ENCODE measurements at regions not wholly inside any gene's neighbourhood (a gene's known extent, or its start where the extent isn't known, plus 50 kb on each side); places are given as distances from the start of the nearest gene placed in this dataset.

DNA sequence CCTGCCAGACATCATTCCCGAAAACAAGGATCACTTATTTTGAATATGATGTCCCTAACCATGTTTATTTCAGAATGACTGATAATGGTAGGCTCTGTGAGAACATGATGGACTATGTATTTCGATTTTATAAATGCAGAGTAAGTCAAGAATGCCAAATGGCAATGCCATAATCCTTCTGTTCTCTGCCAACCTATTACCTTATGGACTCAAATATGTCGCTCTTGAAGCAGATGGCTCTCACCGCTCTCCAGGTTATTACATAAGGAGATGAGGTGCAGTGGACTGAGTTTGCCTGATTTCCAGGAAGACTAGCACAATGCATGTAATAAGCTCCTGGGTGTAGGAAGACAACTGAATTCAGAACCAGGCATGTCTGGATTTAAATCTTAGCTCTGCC lies 227.2 kb downstream of the BTG1 start:
- DNase-seq, result no peak

DNA sequence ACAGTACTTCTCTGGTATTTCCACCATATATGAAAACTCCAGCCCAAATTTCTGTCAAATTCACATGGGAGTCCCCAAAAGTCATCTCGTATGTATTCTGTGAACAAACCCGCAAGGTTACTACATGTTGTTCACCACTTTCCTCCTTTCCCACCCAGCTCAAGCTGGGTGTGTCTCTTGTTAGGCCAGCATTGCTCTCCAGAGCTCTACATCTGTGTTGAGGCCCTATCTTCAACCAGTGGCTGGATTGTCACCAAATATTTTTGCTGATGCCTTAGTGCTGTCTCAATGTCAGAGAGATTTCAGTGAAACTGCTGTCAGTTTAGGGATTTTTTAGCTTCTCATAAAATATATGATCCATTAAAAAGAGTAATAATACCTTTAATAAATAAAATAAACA lies 230.9 kb downstream of the BTG1 start:
- no peak for DNase-seq

DNA sequence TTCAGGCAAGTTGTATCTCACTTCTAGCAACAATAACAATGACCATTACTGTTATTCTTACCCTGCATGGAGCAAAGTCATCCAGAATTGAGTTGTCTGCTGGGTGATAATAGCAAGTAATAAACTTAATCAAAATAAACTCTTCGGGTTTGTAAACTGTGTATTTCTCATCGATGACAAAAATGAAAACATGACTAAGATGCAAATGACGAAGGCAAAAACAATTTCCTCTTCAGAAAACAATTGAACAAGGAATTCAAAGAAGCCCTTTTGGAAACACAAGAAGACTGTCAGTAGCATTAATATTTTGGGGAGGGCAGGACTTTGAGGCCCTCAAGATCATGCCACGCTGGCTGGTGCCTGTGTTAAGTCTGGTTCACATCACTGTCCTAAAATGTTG lies 232.0 kb downstream of the BTG1 start:
- DNase-seq, result no peak

DNA sequence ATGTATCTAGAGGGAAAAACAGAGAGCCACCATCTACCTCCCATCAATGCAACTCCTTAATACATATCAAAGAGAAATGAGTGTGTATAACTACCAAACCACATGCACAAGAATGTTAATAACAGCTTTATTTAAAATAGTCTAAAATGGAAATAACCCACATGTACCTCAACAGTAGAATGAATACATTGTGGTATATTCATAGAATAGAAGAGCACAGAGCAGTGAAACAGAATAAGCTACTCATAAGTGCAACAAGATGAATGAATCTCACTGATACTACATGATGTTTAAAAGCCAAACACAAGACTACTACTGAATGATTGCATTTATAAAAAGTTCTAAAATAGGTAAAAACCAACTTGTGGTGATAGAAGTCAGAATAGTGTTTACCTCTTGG lies 232.5 kb downstream of the BTG1 start:
- no peak for DNase-seq

DNA sequence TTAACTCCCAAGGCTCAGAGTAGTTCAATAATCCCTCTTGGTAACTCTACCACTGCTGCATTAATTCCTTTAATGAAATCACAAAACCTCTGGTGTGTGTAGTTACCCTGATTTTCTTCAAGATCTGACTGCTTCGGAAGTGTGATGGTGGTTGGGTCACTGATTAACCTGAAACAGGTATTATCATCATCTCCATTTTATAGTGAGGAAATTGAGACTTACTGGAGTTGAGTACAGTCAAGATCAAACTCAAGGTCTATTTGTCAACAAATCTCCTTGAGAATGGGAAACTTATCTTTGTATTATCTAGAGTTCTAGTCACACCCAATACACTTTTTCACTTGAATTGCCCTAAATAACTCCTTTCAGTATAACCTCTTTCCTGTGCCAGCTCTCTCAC lies 233.5 kb downstream of the BTG1 start:
- no peak for DNase-seq

DNA sequence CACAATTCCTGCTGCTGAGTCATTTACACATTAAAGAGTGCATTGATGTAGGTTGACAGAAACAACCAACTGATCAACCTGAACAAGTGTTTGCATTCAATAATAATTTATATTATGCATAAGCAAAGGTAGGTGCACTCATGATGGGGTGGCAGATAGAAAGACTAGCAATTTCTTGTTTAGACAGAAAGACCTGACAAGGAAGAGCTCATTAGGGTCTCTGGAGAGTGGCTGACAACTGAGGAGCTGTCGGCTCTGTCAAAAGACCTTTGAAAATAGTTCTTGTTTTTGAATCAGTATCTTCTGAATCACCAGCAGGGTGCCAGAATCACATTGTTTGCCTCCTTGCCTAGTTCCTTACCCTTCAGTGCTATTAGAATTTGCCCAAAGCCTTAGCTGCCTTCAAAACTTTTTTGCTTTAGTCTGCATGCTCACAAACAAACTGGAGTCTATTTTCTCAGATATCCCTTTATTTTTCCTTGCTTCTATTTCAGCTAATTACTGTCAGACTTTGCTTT lies 234.7 kb downstream of the BTG1 start:
- no peak for DNase-seq

DNA sequence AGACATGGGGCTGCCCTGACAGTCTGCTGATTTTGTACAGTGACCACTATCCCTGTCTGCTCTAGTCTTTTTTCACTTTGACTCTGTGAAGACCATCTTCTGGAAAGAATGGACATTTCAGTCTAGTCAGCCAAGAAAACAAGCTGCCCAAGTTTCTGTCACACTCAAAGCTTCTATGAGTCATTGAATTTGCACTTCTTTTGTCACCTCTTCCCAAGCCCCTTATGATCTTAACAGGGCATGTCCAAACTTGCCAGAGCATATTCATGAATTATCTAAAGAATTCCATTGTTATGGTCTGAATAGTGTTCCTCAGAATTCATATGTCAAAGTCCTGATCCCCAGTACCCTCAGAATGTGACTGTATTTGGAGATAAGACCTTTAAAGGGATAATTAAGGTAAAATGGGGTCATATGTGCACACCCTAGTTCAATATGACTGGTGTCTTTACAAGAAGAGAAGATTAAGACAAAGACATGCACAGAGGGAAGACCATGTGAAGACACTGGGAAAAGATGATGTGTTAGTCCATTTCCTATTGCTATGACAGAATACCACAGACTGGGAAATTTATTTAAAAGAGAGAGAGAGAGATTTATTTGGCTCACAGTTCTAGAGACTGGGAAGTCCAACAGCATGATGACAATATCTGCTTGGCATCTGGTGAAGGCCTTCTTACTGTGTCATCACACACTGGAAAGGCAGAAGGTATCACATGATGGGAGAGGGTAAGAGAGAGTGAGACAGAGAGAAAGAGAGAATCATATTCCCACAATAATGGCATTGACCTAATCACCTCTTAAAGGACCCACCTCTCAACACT lies 242.6 kb downstream of the BTG1 start:
- no peak for DNase-seq

DNA sequence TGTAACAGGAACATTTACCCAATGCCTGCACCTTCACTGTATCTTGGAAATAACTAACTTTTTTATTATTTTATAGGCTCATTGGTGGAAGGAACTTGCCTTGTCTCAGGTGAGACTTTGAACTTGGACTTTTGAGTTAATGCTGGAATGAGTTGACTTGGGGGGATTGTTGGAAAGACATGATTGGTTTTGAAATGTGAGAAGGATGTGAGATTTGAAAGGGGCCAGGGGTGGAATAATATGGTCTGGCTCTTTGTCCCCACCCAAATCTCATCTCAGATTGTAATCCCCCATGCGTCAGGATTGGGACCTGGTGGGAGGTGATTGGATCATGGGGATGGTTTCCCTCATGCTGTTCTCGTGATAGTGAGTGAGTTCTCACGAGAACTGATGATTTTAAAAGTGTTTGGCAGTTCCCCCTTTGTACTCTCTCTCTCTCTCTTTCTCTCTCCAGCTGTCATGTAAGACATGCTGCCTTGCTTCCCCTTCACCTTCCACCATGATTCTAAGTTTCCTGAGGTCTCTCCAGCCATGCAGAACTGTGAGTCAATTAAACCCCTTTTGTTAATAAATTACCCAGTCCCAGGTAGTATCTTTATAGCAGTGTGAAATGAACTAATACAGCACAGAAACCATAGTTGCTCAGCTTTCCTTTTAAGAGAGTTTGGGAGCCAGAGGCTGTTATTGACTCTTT lies 244.1 kb downstream of the BTG1 start:
- DNase-seq, result no peak

DNA sequence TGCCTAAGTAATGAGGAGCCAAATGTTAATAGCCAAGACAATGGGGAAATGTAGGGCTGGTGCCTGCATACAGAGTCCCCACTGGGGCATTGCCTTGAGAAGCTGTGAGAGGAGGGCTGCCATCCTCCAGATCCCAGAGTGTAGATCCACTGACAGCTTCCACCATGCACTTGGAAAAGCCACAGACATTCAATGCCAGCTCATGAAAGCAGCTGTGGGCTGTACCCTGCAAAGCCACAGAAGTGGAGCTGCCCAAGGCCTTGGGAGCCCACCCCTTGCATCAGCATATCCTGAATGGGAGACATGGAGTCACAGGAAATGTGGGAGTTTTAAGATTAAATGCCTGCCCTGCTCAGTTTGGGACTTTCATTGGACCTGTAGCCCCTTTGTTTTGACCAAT lies 244.7 kb downstream of the BTG1 start:
- no peak for DNase-seq

DNA sequence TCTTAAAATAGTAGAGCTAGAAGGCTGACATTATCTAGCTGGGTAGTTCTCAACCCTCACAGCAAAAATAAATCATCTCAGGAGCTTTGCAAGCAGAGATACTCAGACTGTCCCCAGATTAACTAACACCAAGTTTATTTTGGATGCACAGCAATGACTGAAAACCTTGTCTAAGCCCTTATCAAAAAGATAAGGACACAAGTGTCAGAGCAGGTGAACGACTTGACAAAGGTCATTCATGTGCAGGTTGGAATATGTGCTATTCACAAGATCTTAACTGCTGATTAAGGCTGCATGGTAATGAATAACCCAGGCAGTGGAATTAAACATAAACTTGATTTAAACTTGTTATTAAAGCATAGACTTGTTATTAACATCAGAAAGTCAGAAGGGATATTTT lies 246.6 kb downstream of the BTG1 start:
- DNase-seq, result no peak

DNA sequence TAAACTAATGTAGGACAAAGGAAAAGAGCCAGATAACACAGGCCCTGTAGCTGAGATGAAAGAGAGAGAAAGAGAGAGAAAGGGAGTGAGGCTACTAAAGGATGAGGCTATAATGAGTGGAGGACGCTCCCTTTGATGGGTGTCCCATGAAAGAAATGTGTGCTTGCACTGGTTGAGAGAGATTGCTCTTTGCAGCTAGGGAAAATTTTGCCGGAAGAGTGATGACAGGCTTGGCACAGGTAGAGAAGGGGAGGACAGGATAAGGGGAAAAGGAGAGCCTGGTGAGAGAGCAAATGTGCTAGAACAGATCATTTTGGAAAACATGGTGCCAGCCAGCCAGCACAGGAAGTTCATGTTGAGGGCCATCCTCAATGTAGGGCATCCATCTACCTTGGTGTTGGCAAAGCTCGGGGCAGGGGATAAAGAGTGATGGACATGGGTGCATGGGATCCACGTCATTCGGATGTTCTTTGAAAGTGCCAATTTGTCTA lies 248.6 kb downstream of the BTG1 start:
- no peak for DNase-seq

DNA sequence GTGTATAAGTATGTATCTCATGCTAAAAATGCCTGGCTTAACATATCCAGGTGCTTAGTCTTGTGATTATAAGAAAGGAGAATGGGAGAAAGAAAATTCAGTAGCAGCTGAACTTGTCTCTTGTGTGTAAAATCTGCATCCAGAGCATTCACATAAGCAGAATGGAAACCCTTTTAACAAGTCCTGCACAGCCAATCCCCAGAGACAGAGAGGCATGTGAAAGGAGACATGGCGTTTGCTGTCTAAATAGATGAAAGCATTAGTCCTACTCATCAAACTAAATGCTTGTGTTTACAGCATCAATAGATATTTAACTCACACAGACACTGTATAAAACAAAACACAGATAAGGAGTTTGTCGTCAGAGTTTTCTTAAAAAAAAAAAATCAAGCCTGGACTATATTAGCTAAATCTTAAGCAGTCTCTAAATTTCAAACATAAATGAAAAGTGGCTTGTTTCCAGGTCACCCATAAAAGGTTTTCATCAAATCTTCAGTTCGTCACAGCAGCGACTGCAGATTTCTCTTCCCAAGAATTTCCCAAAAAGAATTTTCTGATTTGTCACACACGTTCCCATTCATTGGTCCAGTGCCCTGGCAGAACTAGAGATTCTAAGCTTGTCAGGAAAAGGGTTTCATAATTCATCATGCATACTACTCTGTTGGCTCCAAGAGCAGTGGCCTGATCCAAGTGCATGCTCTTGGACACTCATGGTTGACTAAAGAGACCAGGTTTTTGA lies 249.2 kb downstream of the BTG1 start:
- no peak for DNase-seq

DNA sequence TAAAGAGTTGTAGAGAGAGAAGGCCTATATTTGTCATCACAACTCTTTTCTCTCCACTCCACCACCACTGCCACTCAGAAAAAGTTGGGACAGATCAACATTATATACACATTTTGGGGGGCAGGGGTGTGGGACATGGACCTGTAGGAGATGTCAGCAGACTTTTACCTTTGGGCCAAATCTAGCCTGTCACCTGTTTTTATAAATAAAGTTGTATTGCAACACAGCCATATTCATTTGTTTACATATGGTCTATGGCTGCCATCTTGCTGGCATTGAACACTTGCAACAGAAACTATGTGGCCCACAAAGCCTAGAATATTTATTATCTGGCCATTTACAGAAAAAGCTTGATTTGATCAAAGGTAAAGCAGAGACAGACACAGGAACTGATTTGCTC lies 250.7 kb downstream of the BTG1 start:
- DNase-seq, result no peak

DNA sequence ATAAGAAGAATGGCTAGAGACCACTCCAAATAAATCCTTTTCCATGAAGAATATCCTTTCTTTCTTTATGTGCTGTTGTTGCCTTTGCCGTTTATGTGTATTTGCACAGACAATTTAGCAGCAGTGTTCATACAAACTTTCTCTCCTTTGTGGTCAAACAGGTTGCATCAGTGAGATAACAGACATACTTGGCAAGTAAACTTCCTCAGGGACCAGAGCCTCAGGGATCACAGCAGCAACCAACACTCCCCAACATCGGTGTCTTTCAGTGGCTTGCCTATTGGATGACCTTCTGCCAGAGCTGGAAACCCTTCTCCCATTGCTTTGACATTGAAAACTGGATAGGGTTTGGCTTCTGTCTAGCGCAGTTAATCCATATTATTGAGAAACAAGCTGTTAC lies 252.2 kb downstream of the BTG1 start:
- no peak for DNase-seq

DNA sequence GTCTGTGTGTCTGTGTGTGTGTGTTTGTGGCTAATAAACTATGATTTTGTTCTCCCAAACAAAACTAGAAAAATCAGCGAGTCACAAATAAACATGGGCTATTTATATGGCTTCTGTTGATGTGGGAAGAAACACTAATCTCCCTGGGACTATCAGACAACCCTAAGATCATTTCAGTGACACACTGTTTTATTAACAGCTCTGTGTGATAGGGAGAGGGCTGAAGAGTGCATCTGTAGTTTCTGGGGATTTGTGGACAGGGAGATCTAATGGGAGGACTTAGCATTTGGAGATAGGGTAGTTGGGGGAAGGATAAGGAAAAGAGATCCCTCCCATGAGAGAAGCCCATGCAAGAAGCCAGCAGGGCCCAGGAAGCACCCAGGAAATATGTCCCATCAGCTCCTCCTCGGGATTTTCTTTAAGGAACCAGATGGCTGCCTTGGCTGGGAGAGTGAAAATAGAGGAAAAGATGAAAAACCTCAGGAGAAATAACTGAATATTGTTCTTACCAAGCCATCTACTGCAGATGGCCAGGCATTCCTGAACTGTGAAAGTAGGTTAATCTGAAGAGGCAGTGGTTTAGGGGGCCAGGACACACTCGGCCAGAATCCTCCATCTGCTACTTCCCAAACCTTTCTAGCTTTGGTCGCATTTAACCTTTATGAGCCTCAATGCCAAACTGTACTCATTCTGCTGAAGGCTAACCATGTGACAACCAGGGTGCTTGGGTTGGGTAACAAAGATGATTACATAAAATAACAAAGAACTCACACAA lies 253.4 kb downstream of the BTG1 start:
- no peak for DNase-seq

DNA sequence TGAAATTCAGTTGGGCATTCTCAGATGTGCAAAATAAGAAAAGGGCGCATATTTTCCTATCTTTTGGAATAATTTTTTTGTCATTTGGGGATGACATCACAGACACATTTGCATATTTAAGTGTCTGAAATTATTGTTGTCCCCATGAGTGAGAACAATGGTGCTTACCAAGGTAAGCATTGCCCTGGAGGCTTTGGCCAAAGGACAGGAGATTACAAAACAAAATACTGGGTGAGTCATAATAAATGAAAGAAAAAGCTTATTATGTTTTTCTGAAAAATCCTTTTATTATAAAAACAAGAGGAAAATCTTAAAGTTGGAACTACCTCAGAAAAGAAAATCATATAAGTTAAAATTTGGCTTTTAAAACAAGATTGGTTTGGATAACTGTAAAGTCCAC lies 254.9 kb downstream of the BTG1 start:
- no peak for DNase-seq

DNA sequence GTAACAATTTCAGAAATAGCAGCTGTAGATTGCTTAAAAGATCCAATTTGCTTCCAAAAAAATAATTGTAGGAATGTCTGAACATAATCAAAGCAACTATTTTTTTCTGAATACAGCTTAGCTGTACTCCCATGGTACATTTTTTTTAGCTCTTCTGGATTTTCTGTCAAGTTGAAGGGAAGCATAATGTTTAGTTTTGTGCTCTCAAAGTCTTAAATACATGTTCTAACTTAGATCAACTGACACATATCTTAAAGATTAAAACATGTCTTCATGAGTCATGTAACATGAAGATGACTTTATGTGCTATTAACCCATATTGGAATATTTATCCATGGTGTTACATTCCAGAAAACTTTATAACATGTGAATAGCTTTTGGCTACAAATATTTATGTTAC lies 255.7 kb downstream of the BTG1 start:
- no peak for DNase-seq

DNA sequence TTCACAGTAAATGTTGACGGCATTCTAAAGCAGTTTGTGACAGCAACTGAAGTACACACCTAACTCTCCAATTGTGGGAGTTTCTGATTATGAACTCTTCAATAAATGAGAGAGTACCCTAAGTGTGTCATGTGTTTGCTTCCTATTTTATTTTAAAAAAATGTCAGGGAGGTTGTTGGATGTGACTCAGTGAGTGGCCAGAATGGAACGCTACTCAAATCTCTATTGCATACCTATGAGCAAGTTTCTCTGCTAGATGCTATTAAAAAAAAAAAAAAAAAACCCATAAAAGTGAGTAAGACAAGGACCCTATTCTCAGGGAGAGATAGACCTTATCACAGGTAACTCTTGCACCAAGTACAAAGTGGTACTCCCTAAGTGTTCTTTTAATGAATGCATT lies 256.6 kb downstream of the BTG1 start:
- DNase-seq, result no peak

DNA sequence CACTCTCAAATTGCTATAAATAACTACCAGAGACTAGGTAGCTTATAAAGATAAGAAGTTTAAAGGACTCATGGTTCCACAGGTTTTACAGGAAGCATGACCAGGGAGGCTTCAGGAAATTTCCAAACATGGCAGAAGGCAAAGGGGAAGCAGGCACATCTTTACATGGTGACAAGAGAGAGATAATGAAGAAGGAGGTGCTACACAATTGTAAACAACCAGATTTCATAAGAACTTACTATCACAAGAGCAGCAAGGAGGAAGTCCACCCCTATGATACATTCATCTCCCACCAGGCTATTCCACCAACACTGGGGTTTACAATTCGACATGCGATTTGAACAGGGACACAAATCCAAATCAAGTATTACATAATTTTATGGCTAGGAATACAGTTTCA lies 257.7 kb downstream of the BTG1 start:
- DNase-seq, result peak; percentile 35

DNA sequence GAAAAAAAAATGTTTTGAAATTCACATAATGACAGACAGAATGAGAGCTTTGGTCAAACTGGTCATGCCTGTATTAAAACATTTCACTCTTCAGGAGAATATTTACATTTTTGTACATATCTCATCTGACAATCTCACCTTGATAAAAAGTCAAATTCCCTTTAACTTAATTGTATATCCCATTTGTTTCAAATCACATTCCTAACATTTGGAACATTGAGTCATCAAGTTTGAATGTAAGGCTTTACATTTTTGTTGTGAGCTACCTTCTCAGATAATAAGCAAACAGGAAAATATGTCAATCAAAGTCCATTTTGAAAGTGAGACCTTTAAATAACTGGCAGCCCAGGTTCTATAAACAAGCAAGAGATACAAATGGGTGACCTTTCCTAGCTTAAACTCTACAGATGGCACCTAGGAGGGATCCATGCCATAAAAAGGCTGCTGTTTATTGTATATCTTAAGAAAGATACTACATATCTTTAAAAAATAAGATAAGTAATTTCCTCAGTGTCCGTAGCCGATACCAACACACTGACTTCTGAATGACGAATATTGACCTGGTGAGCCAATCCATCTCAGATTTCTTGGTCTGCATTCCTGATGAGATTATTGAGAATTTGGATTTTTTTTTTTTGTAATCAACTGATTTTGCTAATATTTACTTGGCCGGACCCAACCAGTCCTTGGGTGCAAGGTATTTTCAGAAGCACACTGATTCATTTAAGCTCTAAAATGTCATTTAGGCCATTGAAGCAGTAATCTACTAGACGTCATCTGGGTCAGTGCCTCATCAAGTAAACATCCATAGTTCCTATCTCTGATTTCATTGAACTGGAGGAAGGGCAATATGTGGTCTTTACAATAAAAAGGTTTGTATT lies 259.6 kb downstream of the BTG1 start:
- no peak for DNase-seq

DNA sequence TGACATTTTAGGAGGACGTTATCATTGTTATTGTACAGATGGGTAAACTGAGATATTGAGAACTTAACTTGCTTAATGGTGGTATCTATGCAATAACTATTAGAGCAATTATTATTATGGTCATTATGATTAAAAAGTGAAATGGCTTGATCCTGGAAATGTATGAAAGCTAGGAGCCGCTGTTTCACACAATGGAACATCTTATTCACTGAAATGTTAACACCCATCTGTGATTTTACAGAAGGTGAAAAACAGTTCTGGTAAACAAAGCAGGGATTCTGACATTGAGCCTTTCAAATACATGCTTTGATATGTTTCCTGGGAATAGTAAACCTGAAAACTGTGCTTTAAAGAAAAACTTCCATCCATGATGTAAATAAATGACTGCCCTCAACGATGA lies 261.4 kb downstream of the BTG1 start:
- no peak for DNase-seq

DNA sequence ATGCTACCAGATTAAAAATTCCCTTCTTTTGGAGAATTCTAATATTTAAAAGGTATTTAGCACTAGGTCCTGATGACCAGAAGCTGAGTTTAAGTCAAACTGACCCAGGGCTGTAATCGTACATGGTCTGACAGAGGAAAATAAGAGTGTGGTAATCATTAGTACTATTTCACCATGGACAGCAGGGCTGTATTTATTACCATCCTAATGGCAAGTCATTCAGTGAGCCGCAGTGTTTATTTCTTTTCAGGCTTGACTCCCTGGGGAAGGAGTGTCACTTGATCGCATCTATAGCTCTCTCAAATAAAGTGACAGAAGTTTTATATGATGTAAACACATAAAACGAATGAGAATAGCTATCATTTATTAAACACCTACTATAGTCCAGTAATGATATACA lies 261.8 kb downstream of the BTG1 start:
- no peak for DNase-seq

Data from inflammatory macrophage treated with lipopolysaccharide for 4 hours (primary cell).